Hepatocyte (in vitro differentiated cells): ENCODE measurements at regions not wholly inside any gene's neighbourhood (a gene's known extent, or its start where the extent isn't known, plus 50 kb on each side); places are given as distances from the start of the nearest gene placed in this dataset.

ENCODE experiments used
- DNase-seq: peaks from one replicate; pipeline ENCODE4 v3.0.0-alpha.2; 2016; ENCODE audit warnings: low spot score
- H2AFZ ChIP-seq: fragments of 200-600 bp; sonication (generic); 2 replicates; pipeline ENCODE4 v1.6.0; 2016; ENCODE audit warnings: antibody characterized with exemption, mild to moderate bottlenecking
- H3K27ac ChIP-seq: fragments of 200-600 bp; sonication (generic); 2 replicates; pipeline ENCODE4 v1.5.1; 2016; ENCODE audit warnings: mild to moderate bottlenecking
- H3K27me3 ChIP-seq: fragments of 200-600 bp; sonication (generic); 2 replicates; pipeline ENCODE4 v1.6.1; 2016
- H3K36me3 ChIP-seq: fragments of 200-600 bp; sonication (generic); replicated peaks from 2 replicates; pipeline ENCODE4 v1.5.1; 2016; ENCODE audit warnings: low read depth; ENCODE audit not compliant: insufficient read depth
- H3K4me1 ChIP-seq: fragments of 200-600 bp; sonication (generic); 2 replicates; pipeline ENCODE4 v1.5.1; 2016; ENCODE audit warnings: mild to moderate bottlenecking, moderate library complexity; ENCODE audit not compliant: insufficient read depth
- H3K4me2 ChIP-seq: fragments of 200-600 bp; sonication (generic); 2 replicates; pipeline ENCODE4 v1.6.0; 2016
- H3K4me3 ChIP-seq: fragments of 200-600 bp; sonication (generic); 2 replicates; pipeline ENCODE4 v1.5.1; 2016; ENCODE audit warnings: mild to moderate bottlenecking
- H3K79me2 ChIP-seq: fragments of 200-600 bp; sonication (generic); 2 replicates; pipeline ENCODE4 v1.6.0; 2017; ENCODE audit warnings: mild to moderate bottlenecking
- H3K9me2 ChIP-seq: fragments of 200-600 bp; sonication (generic); replicated peaks from 2 replicates; pipeline ENCODE4 v1.6.0; 2017; ENCODE audit warnings: mild to moderate bottlenecking; ENCODE audit not compliant: insufficient read depth
- H3K9me3 ChIP-seq: fragments of 200-600 bp; sonication (generic); 2 replicates; pipeline ENCODE4 v1.5.1; 2016; ENCODE audit warnings: low read depth, mild to moderate bottlenecking
- H4K20me1 ChIP-seq: fragments of 200-600 bp; sonication (generic); 2 replicates; pipeline ENCODE4 v1.6.0; 2016; ENCODE audit warnings: mild to moderate bottlenecking; ENCODE audit not compliant: insufficient read depth, poor library complexity, severe bottlenecking
- CTCF ChIP-seq: fragments of 200-600 bp; sonication (generic); IDR thresholded peaks from 2 replicates; pipeline ENCODE4 v1.5.1; 2016; ENCODE audit warnings: antibody characterized with exemption, mild to moderate bottlenecking; ENCODE audit not compliant: poor library complexity
- EZH2 ChIP-seq: fragments of 200-600 bp; sonication (generic); IDR thresholded peaks from 2 replicates; pipeline ENCODE4 v1.6.1; 2016; ENCODE audit warnings: antibody characterized with exemption, mild to moderate bottlenecking, borderline replicate concordance
- EZH2phosphoT487 ChIP-seq: fragments of 200-600 bp; sonication (generic); IDR thresholded peaks from one replicate; pipeline ENCODE4 v1.6.1; 2018; ENCODE audit warnings: antibody characterized with exemption, mild to moderate bottlenecking, low read depth, moderate library complexity; ENCODE audit not compliant: unreplicated experiment, severe bottlenecking
- WGBS: methylation state at CpG from one replicate; pipeline ENCODE4 v1.1.6; 2016; ENCODE audit warnings: low lambda C conversion rate; ENCODE audit errors: missing lambda C conversion rate; 5-methylcytosine and 5-hydroxymethylcytosine counted together

- Histone ChIP-seq H3K79me2 (no peaks in the 10 kb centered on the region), H3K27me3 (no peaks in the 10 kb centered on the region), H4K20me1 (no peaks in the 10 kb centered on the region), H3K4me2 (no peak overlapping the region), H2AFZ (no peak overlapping the region), H3K4me1 (no peaks in the 10 kb centered on the region), H3K4me3 (no peak overlapping the region), H3K9me3 (no peaks in the 10 kb centered on the region), H3K36me3 (no peaks in the 10 kb centered on the region), H3K27ac (no peak overlapping the region), H3K9me2 (no peaks in the 10 kb centered on the region)
- TF ChIP-seq EZH2phosphoT487 (no peak), CTCF (no peak), EZH2 (no peak)
- 91% methylated on average over 2 of the region's 2 CpGs for WGBS
- no peak for DNase-seq
These were observed 241.2 kb downstream of the KBTBD8 start for GRCh38 chr3:67239353-67239752.

- Histone ChIP-seq H3K27ac (no peak overlapping the region), H3K36me3 (no peaks in the 10 kb centered on the region), H3K4me3 (no peak overlapping the region), H3K9me3 (no peaks in the 10 kb centered on the region), H3K79me2 (no peaks in the 10 kb centered on the region), H4K20me1 (no peaks in the 10 kb centered on the region), H3K4me2 (no peak overlapping the region), H2AFZ (no peak overlapping the region), H3K9me2 (no peaks in the 10 kb centered on the region), H3K4me1 (no peaks in the 10 kb centered on the region), H3K27me3 (no peaks in the 10 kb centered on the region)
- WGBS: 76% methylated on average over 4 of the region's 4 CpGs
- DNase-seq: no peak
- TF ChIP-seq EZH2phosphoT487 (no peak), CTCF (no peak), EZH2 (no peak)
These were observed 243.0 kb downstream of the KBTBD8 start for GRCh38 chr3:67241084-67241483.

DNA sequence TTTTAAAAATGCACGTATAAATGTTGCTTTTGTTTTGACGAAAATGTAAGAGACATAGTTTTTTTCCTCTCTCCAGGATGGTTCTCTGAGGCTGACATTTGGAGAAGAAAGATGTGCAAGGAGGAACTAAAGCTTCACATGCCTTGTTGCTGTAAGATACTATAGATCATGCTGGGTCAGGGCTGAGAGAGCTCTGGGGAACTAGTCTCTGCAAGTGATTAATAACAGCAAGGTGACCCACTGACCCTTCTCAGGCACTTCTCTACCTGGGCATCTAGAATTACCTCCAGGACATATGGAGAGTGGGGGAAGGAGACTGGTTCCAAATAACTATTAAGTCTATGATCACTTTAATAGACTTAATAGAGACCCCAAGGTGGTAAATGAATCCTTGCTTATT is 246.0 kb downstream of the KBTBD8 start:
- Histone ChIP-seq H2AFZ (no peak overlapping the region), H3K9me3 (no peaks in the 10 kb centered on the region), H3K9me2 (no peaks in the 10 kb centered on the region), H3K36me3 (no peaks in the 10 kb centered on the region), H3K4me3 (no peak overlapping the region), H3K4me2 (no peak overlapping the region), H3K27me3 (no peaks in the 10 kb centered on the region), H3K4me1 (no peaks in the 10 kb centered on the region), H4K20me1 (no peaks in the 10 kb centered on the region), H3K27ac (no peak overlapping the region), H3K79me2 (no peaks in the 10 kb centered on the region)
- WGBS: 89% methylated on average over 2 of the region's 2 CpGs
- no peak for DNase-seq
- no peak for TF ChIP-seq CTCF
- TF ChIP-seq EZH2: no peak
- no peak for TF ChIP-seq EZH2phosphoT487

GRCh38 chr3:67245545-67245944 is 247.4 kb downstream of the KBTBD8 start:
- Histone ChIP-seq H3K27ac (no peak overlapping the region), H2AFZ (no peak overlapping the region), H3K79me2 (no peaks in the 10 kb centered on the region), H3K36me3 (no peaks in the 10 kb centered on the region), H3K9me2 (no peaks in the 10 kb centered on the region), H3K27me3 (no peaks in the 10 kb centered on the region), H3K4me1 (no peaks in the 10 kb centered on the region), H3K4me2 (no peak overlapping the region), H3K9me3 (no peaks in the 10 kb centered on the region), H3K4me3 (no peak overlapping the region), H4K20me1 (no peaks in the 10 kb centered on the region)
- no peak for DNase-seq
- no peak for TF ChIP-seq CTCF
- no peak for TF ChIP-seq EZH2phosphoT487
- no peak for TF ChIP-seq EZH2
- WGBS: 81% methylated on average over 3 of the region's 3 CpGs
